ENCODE measurements at regions not wholly inside any gene's neighbourhood (a gene's known extent, or its start where the extent isn't known, plus 50 kb on each side); places are given as distances from the start of the nearest gene placed in this dataset.

DNA sequence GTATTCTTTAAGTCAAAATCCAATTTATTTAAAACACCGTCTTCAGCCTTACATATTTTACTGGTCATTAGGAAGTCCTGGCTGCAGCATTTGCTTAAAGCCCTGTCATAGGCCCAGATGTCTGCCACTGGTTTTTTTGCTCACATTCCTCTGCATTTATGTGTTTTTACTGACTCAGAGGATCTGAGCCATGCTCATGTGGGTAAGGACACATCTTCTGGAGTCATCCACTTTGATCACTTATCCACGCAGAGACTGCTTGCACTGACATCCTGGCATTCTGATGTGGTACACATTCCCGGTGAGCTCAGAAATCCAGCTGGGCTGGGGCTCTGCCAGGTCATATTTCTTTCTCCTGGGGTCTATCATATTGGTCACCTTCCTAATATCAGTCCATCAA, 531.7 kb upstream of the ARGLU1 start (continued):
- TF ChIP-seq OVOL2 (CRISPR knock-in tag; IDR thresholded peaks at IDR 0.05; ENCODE audit: borderline replicate concordance) (no peak), TEAD4 (CRISPR knock-in tag; IDR thresholded peaks at IDR 0.05) (no peak), ZNF512 (CRISPR knock-in tag; IDR thresholded peaks at IDR 0.05; ENCODE audit: borderline replicate concordance) (no peak), NFE2L1 (CRISPR knock-in tag; IDR thresholded peaks at IDR 0.05) (no peak)
- TF ChIP-seq, protein P1, sequence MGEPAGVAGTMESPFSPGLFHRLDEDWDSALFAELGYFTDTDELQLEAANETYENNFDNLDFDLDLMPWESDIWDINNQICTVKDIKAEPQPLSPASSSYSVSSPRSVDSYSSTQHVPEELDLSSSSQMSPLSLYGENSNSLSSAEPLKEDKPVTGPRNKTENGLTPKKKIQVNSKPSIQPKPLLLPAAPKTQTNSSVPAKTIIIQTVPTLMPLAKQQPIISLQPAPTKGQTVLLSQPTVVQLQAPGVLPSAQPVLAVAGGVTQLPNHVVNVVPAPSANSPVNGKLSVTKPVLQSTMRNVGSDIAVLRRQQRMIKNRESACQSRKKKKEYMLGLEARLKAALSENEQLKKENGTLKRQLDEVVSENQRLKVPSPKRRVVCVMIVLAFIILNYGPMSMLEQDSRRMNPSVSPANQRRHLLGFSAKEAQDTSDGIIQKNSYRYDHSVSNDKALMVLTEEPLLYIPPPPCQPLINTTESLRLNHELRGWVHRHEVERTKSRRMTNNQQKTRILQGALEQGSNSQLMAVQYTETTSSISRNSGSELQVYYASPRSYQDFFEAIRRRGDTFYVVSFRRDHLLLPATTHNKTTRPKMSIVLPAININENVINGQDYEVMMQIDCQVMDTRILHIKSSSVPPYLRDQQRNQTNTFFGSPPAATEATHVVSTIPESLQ (CRISPR knock-in tag; IDR thresholded peaks at IDR 0.05): no peak

DNA sequence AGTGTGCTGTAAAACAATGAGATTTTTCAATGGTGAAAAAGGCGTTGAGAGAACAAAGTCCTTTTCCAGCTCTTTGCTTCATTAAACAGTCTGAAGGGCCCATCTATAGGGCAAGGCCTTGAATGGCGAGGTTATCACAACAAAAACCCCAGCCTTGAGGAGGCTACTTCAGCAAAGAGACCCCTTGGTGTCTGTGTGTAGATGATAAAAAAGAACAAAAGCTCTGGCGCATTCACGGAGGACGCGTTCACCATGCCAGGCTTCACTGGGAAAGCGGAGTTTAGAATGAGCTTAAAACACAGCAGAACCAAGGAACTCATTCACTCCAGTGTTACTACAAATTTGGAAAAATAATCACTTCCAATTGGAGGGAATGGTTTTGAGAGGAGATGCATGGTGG, 530.0 kb upstream of the ARGLU1 start:
- TF ChIP-seq GTF2I (CRISPR knock-in tag; conservative IDR thresholded peaks at IDR 0.05): no peak
- no peak for TF ChIP-seq ZNF232 (CRISPR knock-in tag; IDR thresholded peaks at IDR 0.05)
- TF ChIP-seq, protein P2, sequence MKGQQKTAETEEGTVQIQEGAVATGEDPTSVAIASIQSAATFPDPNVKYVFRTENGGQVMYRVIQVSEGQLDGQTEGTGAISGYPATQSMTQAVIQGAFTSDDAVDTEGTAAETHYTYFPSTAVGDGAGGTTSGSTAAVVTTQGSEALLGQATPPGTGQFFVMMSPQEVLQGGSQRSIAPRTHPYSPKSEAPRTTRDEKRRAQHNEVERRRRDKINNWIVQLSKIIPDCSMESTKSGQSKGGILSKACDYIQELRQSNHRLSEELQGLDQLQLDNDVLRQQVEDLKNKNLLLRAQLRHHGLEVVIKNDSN (CRISPR knock-in tag; IDR thresholded peaks at IDR 0.05): no peak
- no peak for TF ChIP-seq NR2C2 (CRISPR knock-in tag; IDR thresholded peaks at IDR 0.05)
- TF ChIP-seq, protein P3, sequence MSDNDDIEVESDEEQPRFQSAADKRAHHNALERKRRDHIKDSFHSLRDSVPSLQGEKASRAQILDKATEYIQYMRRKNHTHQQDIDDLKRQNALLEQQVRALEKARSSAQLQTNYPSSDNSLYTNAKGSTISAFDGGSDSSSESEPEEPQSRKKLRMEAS (CRISPR knock-in tag; IDR thresholded peaks at IDR 0.05): no peak
- no peak for TF ChIP-seq MYBL2 (CRISPR knock-in tag; IDR thresholded peaks at IDR 0.05)
- TF ChIP-seq NFATC4 (CRISPR knock-in tag; IDR thresholded peaks at IDR 0.05): no peak
- TF ChIP-seq CBFB (CRISPR knock-in tag; IDR thresholded peaks at IDR 0.05; ENCODE audit: low read depth): no peak
- TF ChIP-seq, protein P4, sequence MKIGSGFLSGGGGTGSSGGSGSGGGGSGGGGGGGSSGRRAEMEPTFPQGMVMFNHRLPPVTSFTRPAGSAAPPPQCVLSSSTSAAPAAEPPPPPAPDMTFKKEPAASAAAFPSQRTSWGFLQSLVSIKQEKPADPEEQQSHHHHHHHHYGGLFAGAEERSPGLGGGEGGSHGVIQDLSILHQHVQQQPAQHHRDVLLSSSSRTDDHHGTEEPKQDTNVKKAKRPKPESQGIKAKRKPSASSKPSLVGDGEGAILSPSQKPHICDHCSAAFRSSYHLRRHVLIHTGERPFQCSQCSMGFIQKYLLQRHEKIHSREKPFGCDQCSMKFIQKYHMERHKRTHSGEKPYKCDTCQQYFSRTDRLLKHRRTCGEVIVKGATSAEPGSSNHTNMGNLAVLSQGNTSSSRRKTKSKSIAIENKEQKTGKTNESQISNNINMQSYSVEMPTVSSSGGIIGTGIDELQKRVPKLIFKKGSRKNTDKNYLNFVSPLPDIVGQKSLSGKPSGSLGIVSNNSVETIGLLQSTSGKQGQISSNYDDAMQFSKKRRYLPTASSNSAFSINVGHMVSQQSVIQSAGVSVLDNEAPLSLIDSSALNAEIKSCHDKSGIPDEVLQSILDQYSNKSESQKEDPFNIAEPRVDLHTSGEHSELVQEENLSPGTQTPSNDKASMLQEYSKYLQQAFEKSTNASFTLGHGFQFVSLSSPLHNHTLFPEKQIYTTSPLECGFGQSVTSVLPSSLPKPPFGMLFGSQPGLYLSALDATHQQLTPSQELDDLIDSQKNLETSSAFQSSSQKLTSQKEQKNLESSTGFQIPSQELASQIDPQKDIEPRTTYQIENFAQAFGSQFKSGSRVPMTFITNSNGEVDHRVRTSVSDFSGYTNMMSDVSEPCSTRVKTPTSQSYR (CRISPR knock-in tag; IDR thresholded peaks at IDR 0.05): no peak
- no peak for TF ChIP-seq FOXP1 (CRISPR knock-in tag; IDR thresholded peaks at IDR 0.05; ENCODE audit: borderline replicate concordance)
- TF ChIP-seq MXD4 (CRISPR knock-in tag; IDR thresholded peaks at IDR 0.05; ENCODE audit: borderline replicate concordance): no peak
- TF ChIP-seq, protein P5, sequence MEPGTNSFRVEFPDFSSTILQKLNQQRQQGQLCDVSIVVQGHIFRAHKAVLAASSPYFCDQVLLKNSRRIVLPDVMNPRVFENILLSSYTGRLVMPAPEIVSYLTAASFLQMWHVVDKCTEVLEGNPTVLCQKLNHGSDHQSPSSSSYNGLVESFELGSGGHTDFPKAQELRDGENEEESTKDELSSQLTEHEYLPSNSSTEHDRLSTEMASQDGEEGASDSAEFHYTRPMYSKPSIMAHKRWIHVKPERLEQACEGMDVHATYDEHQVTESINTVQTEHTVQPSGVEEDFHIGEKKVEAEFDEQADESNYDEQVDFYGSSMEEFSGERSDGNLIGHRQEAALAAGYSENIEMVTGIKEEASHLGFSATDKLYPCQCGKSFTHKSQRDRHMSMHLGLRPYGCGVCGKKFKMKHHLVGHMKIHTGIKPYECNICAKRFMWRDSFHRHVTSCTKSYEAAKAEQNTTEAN (CRISPR knock-in tag; IDR thresholded peaks at IDR 0.05): no peak
- TF ChIP-seq FOXK1 (CRISPR knock-in tag; IDR thresholded peaks at IDR 0.05): no peak
- ATAC-seq (peak; percentile 34; the same call in 1 of the 2 replicates), DNase-seq (ENCODE audit: low spot score) (no peak)
- Mint-ChIP-seq H3K4me1 (peaks cover 5% of the 10 kb centered on the region), H3K9me3 (0 out of 2 replicates have a peak, but pooled peaks cover 5% of the 10 kb centered on the region), H3K27ac (no peak overlapping the region), H3K27me3 (ENCODE audit: low read depth) (no peaks in the 10 kb centered on the region), H3K36me3 (no peaks in the 10 kb centered on the region), H3K4me3 (no peak overlapping the region)
- CTCF ChIA-PET: interaction anchor here (0.6 kb wide), 1 partner anchor 224 kb away, joined by 3 read pairs; no protein-coding TSS in a partner anchor
- POLR2A ChIA-PET: no interaction called here
